Stimulated activated CD8-positive, alpha-beta memory T cell treated with anti-CD3 and anti-CD28 coated beads, Interleukin-7, amount 100 ng/mL, for 24 hours (primary cell): ENCODE measurements at regions not wholly inside any gene's neighbourhood (a gene's known extent, or its start where the extent isn't known, plus 50 kb on each side); places are given as distances from the start of the nearest gene placed in this dataset.
A peak's percentile ranks its signal among the peaks of the same experiment; 100 is the strongest.
"Not testable (repeated sequence)": the region's sequence is repeated elsewhere in the genome, so short reads cannot be mapped to it uniquely, and the experiment has no call there.

ENCODE experiments used
- DNase-seq: peaks from one replicate; pipeline ENCODE4 v3.0.0-alpha.2; 2020; ENCODE audit warnings: low read depth

- peak; percentile 97 for DNase-seq
Measured at GRCh38 chr21:5128261-5128660, 5393.1 kb upstream of the TPTE start.

GRCh38 chr21:5133824-5134223, 5387.6 kb upstream of the TPTE start:
- not testable (repeated sequence) for DNase-seq

GRCh38 chr21:5136406-5136805, 5385.0 kb upstream of the TPTE start:
- not testable (repeated sequence) for DNase-seq

GRCh38 chr21:5137006-5137405, 5384.4 kb upstream of the TPTE start:
- not testable (repeated sequence) for DNase-seq

GRCh38 chr21:5138687-5139086, 5382.7 kb upstream of the TPTE start:
- not testable (repeated sequence) for DNase-seq

- DNase-seq = not testable (repeated sequence)
Measured at GRCh38 chr21:5139528-5139927, 5381.9 kb upstream of the TPTE start.

- DNase-seq = not testable (repeated sequence)
Measured at GRCh38 chr21:5143011-5143410, 5378.4 kb upstream of the TPTE start.

- DNase-seq = not testable (repeated sequence)
Measured at GRCh38 chr21:5144731-5145130, 5376.7 kb upstream of the TPTE start.

GRCh38 chr21:5147685-5148084, 5373.7 kb upstream of the TPTE start:
- DNase-seq = not testable (repeated sequence)

GRCh38 chr21:5149222-5149621, 5372.2 kb upstream of the TPTE start:
- not testable (repeated sequence) for DNase-seq

GRCh38 chr21:5153842-5154640, 5367.3 kb upstream of the TPTE start:
- not testable (repeated sequence) for DNase-seq

- peak; percentile 47 for DNase-seq
Measured at GRCh38 chr21:5154641-5154982, 5366.8 kb upstream of the TPTE start.

GRCh38 chr21:5162693-5163574, 5358.4 kb upstream of the TPTE start:
- DNase-seq = not testable (repeated sequence)

- DNase-seq = not testable (repeated sequence)
Measured at GRCh38 chr21:5165829-5166228, 5355.6 kb upstream of the TPTE start.
